Kidney (tissue), 13 donors: ENCODE measurements at regions not wholly inside any gene's neighbourhood (a gene's known extent, or its start where the extent isn't known, plus 50 kb on each side); places are given as distances from the start of the nearest gene placed in this dataset.

ENCODE experiments used
- DNase-seq, 5 donors: peaks; one replicate each; pipeline ENCODE4 v3.0.0-alpha.2; 2013 to 2020
- FAIRE-seq: peaks from 2 replicates; lab custom pipeline; 2012; peaks lifted over from hg19 to GRCh38; lab: Jason Lieb, UNC
- H3K27ac ChIP-seq, 2 donors: one replicate each; pipeline ENCODE4 v1.7.0; 2013; ENCODE audit warnings: low read depth in 2 of 2, low read length in 2 of 2, inconsistent platforms in 1 of 2
- H3K27me3 ChIP-seq: one replicate; pipeline ENCODE4 v1.7.1; 2013; ENCODE audit warnings: low read length, inconsistent platforms; ENCODE audit not compliant: control insufficient read depth, insufficient read depth
- H3K36me3 ChIP-seq, 3 donors: one replicate each; pipeline versions ENCODE4 v1.7.0 to v1.7.1; 2013; ENCODE audit warnings: low read length in 3 of 3, control low read depth in 1 of 3, inconsistent platforms in 1 of 3; ENCODE audit not compliant: insufficient read depth in 3 of 3, control insufficient read depth in 2 of 3
- H3K4me1 ChIP-seq, 3 donors: one replicate each; pipeline versions ENCODE4 v1.7.0 to v1.7.1; 2013; ENCODE audit warnings: low read length in 3 of 3, inconsistent platforms in 1 of 3, low read depth in 1 of 3; ENCODE audit not compliant: control insufficient read depth in 2 of 3, insufficient read depth in 2 of 3
- H3K4me3 ChIP-seq, 3 donors: one replicate each; pipeline versions ENCODE4 v1.7.0 to v1.8.1; 2013; ENCODE audit warnings: low read length in 3 of 3, control low read depth in 1 of 3, inconsistent platforms in 1 of 3
- H3K9ac ChIP-seq, 3 donors: one replicate each; pipeline versions ENCODE4 v1.7.0 to v1.7.1; 2013; ENCODE audit warnings: low read length in 3 of 3, control low read depth in 1 of 3, inconsistent platforms in 1 of 3
- H3K9me3 ChIP-seq, 3 donors: one replicate each; pipeline versions ENCODE4 v1.7.0 to v1.7.1; 2013; ENCODE audit warnings: low read length in 3 of 3, control low read depth in 1 of 3, inconsistent platforms in 1 of 3; ENCODE audit not compliant: control insufficient read depth in 2 of 3, insufficient read depth in 1 of 3
- CTCF ChIP-seq: IDR thresholded peaks from 3 replicates; pipeline ENCODE4 v1.5.1; 2012; ENCODE audit warnings: mild to moderate bottlenecking, moderate library complexity, borderline replicate concordance; ENCODE audit not compliant: insufficient read depth; ENCODE audit errors: extremely low read depth
- intact Hi-C: fragments of 100-400 bp; cut with DNase I; formaldehyde crosslinking; loops from one replicate; pipeline ENCODE4 v1.11.1; 2022
- donor health status: control.
- donor health status: control.
- donor health status: control.
- donor health status: control.
- donor health status: control.
- donor health status: DM: yes; HTN: yes; CAD: no.
- donor health status: Normal renal cell carcinoma (clear cell type).

- no peaks in the 10 kb centered on the region for H3K36me3 ChIP-seq
- TF ChIP-seq CTCF, result no peak
- no peak overlapping the region for H3K4me3 ChIP-seq
- no peak overlapping the region for H3K27ac ChIP-seq
- no peaks in the 10 kb centered on the region for H3K27me3 ChIP-seq
- intact Hi-C loops, result no loop called here
- H3K9ac ChIP-seq, result no peak overlapping the region
- H3K4me1 ChIP-seq, result no peaks in the 10 kb centered on the region
- no peaks in the 10 kb centered on the region for H3K9me3 ChIP-seq
- peak in 1 of 5 donors; percentile 11 for DNase-seq
- no peak for FAIRE-seq
Measured at GRCh38 chr13:52947921-52948373, 80.7 kb upstream of the OLFM4 start.

- H3K27ac ChIP-seq, result no peak overlapping the region
- DNase-seq (no peak), FAIRE-seq (no peak)
- H3K9me3 ChIP-seq, result no peaks in the 10 kb centered on the region
- H3K4me3 ChIP-seq, result no peak overlapping the region
- no peaks in the 10 kb centered on the region for H3K36me3 ChIP-seq
- H3K9ac ChIP-seq, result no peak overlapping the region
- H3K4me1 ChIP-seq, result no peaks in the 10 kb centered on the region
- intact Hi-C loops, result no loop called here
- H3K27me3 ChIP-seq, result no peaks in the 10 kb centered on the region
- no peak for TF ChIP-seq CTCF
Measured at GRCh38 chr13:52945348-52945747, 83.3 kb upstream of the OLFM4 start.

GRCh38 chr13:52944697-52945096 lies 83.9 kb upstream of the OLFM4 start:
- no peak overlapping the region for H3K27ac ChIP-seq
- TF ChIP-seq CTCF, result no peak
- H3K4me3 ChIP-seq, result no peak overlapping the region
- DNase-seq (no peak), FAIRE-seq (no peak)
- no peaks in the 10 kb centered on the region for H3K36me3 ChIP-seq
- H3K9ac ChIP-seq, result no peak overlapping the region
- no peaks in the 10 kb centered on the region for H3K4me1 ChIP-seq
- H3K27me3 ChIP-seq, result no peaks in the 10 kb centered on the region
- intact Hi-C loops, result no loop called here
- H3K9me3 ChIP-seq, result no peaks in the 10 kb centered on the region

GRCh38 chr13:52938065-52938464 lies 89.6 kb upstream of the PCDH8 start:
- DNase-seq (no peak), FAIRE-seq (no peak)
- H3K36me3 ChIP-seq, result no peaks in the 10 kb centered on the region
- H3K4me1 ChIP-seq, result no peaks in the 10 kb centered on the region
- H3K27ac ChIP-seq, result no peak overlapping the region
- no peaks in the 10 kb centered on the region for H3K9me3 ChIP-seq
- no peak overlapping the region for H3K9ac ChIP-seq
- no peak for TF ChIP-seq CTCF
- intact Hi-C loops, result no loop called here
- no peaks in the 10 kb centered on the region for H3K27me3 ChIP-seq
- no peak overlapping the region for H3K4me3 ChIP-seq
